ENCODE measurements at regions not wholly inside any gene's neighbourhood (a gene's known extent, or its start where the extent isn't known, plus 50 kb on each side); places are given as distances from the start of the nearest gene placed in this dataset.
"Not testable (repeated sequence)": the region's sequence is repeated elsewhere in the genome, so short reads cannot be mapped to it uniquely, and the experiment has no call there.

DNA sequence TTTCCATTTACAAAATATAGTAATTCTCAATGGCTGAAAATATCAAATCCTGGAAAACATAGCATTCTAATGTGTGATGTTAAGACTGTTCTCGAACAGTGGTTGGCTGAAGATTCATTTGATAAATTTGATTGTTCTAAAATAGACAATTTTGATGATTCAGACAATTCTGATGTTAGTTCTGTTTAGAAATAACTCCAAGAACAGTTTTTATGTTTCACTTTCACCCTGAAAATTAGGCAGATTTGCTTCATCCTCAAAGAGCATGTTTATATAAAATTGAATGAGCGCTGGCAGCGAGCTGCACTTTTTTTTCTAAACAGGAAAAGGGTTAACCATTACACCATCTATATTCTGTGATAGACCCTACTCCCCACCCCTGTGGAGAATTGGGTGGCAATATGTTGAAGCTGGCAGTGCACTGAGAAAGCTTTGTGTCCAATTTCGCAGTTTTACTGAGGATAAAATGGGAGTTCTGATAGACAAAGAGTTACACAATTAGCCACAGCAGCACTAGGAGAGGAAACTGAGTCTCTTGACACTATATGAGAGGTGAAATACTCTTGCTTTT lies 69.6 kb upstream of the TMED7 start:
- no peak overlapping the region for H2AFZ ChIP-seq (ENCODE audit: low read depth)
- no peak overlapping the region for H3K9ac ChIP-seq
- H3K36me3 ChIP-seq (replicated peaks in 1 of 2; ENCODE audit: control insufficient read depth in 1 of 2, insufficient read depth in 2 of 2, low read length in 1 of 2) = no peaks in the 10 kb centered on the region
- CTCF ChIA-PET = no interaction called here
- H3K27me3 ChIP-seq (ENCODE audit: insufficient read depth) = no peaks in the 10 kb centered on the region
- H3K9me3 ChIP-seq = no peaks in the 10 kb centered on the region
- POLR2A ChIA-PET = no interaction called here
- H3K27ac ChIP-seq (ENCODE audit: low read depth in 2 of 2, low read length in 1 of 2) = no peak overlapping the region
- DNase-seq = no peak
- H3K4me2 ChIP-seq = no peak overlapping the region
- WGBS (ENCODE audit: low lambda C conversion rate) = 63% methylated on average over 4 of the region's 4 CpGs
- no peaks in the 10 kb centered on the region for H3K79me2 ChIP-seq (ENCODE audit: insufficient read depth)
- H3K4me3 ChIP-seq (ENCODE audit: low read depth in 2 of 2, low read length in 1 of 2) = no peak overlapping the region
- no peaks in the 10 kb centered on the region for H4K20me1 ChIP-seq (ENCODE audit: insufficient read depth)
- no peaks in the 10 kb centered on the region for H3F3A ChIP-seq (replicated peaks; ENCODE audit: insufficient read depth)
- TF ChIP-seq NRF1 (IDR thresholded peaks at IDR 0.05; ENCODE audit: low read depth, low read length) = no peak
- TF ChIP-seq FOXJ3 (CRISPR knock-in tag; IDR thresholded peaks at IDR 0.05) = no peak
- TF ChIP-seq ELF1 (IDR thresholded peaks at IDR 0.05) = no peak
- TF ChIP-seq SMC3 (IDR thresholded peaks at IDR 0.05; ENCODE audit: low read depth, low read length) = no peak
- TF ChIP-seq, protein P1, sequence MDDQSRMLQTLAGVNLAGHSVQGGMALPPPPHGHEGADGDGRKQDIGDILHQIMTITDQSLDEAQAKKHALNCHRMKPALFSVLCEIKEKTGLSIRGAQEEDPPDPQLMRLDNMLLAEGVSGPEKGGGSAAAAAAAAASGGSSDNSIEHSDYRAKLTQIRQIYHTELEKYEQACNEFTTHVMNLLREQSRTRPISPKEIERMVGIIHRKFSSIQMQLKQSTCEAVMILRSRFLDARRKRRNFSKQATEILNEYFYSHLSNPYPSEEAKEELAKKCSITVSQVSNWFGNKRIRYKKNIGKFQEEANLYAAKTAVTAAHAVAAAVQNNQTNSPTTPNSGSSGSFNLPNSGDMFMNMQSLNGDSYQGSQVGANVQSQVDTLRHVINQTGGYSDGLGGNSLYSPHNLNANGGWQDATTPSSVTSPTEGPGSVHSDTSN (IDR thresholded peaks at IDR 0.05) = no peak
- no peak for TF ChIP-seq GABPA (IDR thresholded peaks at IDR 0.05; ENCODE audit: low read depth)
- TF ChIP-seq, protein P2, sequence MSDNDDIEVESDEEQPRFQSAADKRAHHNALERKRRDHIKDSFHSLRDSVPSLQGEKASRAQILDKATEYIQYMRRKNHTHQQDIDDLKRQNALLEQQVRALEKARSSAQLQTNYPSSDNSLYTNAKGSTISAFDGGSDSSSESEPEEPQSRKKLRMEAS (IDR thresholded peaks at IDR 0.05; ENCODE audit: low read depth) = no peak
- TF ChIP-seq, protein P3, sequence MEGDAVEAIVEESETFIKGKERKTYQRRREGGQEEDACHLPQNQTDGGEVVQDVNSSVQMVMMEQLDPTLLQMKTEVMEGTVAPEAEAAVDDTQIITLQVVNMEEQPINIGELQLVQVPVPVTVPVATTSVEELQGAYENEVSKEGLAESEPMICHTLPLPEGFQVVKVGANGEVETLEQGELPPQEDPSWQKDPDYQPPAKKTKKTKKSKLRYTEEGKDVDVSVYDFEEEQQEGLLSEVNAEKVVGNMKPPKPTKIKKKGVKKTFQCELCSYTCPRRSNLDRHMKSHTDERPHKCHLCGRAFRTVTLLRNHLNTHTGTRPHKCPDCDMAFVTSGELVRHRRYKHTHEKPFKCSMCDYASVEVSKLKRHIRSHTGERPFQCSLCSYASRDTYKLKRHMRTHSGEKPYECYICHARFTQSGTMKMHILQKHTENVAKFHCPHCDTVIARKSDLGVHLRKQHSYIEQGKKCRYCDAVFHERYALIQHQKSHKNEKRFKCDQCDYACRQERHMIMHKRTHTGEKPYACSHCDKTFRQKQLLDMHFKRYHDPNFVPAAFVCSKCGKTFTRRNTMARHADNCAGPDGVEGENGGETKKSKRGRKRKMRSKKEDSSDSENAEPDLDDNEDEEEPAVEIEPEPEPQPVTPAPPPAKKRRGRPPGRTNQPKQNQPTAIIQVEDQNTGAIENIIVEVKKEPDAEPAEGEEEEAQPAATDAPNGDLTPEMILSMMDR (IDR thresholded peaks at IDR 0.05) = no peak
- no peak for TF ChIP-seq TEAD4 (IDR thresholded peaks at IDR 0.05; ENCODE audit: borderline replicate concordance, insufficient read depth)
- TF ChIP-seq POLR2AphosphoS5 (IDR thresholded peaks at IDR 0.05; ENCODE audit: low read depth, low read length) = no peak
- TF ChIP-seq, protein P4, sequence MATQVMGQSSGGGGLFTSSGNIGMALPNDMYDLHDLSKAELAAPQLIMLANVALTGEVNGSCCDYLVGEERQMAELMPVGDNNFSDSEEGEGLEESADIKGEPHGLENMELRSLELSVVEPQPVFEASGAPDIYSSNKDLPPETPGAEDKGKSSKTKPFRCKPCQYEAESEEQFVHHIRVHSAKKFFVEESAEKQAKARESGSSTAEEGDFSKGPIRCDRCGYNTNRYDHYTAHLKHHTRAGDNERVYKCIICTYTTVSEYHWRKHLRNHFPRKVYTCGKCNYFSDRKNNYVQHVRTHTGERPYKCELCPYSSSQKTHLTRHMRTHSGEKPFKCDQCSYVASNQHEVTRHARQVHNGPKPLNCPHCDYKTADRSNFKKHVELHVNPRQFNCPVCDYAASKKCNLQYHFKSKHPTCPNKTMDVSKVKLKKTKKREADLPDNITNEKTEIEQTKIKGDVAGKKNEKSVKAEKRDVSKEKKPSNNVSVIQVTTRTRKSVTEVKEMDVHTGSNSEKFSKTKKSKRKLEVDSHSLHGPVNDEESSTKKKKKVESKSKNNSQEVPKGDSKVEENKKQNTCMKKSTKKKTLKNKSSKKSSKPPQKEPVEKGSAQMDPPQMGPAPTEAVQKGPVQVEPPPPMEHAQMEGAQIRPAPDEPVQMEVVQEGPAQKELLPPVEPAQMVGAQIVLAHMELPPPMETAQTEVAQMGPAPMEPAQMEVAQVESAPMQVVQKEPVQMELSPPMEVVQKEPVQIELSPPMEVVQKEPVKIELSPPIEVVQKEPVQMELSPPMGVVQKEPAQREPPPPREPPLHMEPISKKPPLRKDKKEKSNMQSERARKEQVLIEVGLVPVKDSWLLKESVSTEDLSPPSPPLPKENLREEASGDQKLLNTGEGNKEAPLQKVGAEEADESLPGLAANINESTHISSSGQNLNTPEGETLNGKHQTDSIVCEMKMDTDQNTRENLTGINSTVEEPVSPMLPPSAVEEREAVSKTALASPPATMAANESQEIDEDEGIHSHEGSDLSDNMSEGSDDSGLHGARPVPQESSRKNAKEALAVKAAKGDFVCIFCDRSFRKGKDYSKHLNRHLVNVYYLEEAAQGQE (IDR thresholded peaks at IDR 0.05; ENCODE audit: low read depth, low read length) = no peak
- TF ChIP-seq, protein P5, sequence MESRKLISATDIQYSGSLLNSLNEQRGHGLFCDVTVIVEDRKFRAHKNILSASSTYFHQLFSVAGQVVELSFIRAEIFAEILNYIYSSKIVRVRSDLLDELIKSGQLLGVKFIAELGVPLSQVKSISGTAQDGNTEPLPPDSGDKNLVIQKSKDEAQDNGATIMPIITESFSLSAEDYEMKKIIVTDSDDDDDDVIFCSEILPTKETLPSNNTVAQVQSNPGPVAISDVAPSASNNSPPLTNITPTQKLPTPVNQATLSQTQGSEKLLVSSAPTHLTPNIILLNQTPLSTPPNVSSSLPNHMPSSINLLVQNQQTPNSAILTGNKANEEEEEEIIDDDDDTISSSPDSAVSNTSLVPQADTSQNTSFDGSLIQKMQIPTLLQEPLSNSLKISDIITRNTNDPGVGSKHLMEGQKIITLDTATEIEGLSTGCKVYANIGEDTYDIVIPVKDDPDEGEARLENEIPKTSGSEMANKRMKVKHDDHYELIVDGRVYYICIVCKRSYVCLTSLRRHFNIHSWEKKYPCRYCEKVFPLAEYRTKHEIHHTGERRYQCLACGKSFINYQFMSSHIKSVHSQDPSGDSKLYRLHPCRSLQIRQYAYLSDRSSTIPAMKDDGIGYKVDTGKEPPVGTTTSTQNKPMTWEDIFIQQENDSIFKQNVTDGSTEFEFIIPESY (IDR thresholded peaks at IDR 0.05; ENCODE audit: borderline replicate concordance, low read depth) = no peak
- TF ChIP-seq RCOR1 (IDR thresholded peaks at IDR 0.05; ENCODE audit: low read length) = no peak
- TF ChIP-seq, protein P6, sequence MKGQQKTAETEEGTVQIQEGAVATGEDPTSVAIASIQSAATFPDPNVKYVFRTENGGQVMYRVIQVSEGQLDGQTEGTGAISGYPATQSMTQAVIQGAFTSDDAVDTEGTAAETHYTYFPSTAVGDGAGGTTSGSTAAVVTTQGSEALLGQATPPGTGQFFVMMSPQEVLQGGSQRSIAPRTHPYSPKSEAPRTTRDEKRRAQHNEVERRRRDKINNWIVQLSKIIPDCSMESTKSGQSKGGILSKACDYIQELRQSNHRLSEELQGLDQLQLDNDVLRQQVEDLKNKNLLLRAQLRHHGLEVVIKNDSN (IDR thresholded peaks at IDR 0.05; ENCODE audit: borderline replicate concordance, low read depth) = no peak
- no peak for TF ChIP-seq RFX5 (IDR thresholded peaks at IDR 0.05; ENCODE audit: low read length)
- no peak for TF ChIP-seq NFIC (IDR thresholded peaks at IDR 0.05; ENCODE audit: borderline replicate concordance)
- H3K9me2 ChIP-seq = no peaks in the 10 kb centered on the region
- H3K4me1 ChIP-seq (ENCODE audit: control insufficient read depth in 1 of 2, insufficient read depth in 2 of 2, low read depth in 1 of 2, low read length in 1 of 2) = no peaks in the 10 kb centered on the region

DNA sequence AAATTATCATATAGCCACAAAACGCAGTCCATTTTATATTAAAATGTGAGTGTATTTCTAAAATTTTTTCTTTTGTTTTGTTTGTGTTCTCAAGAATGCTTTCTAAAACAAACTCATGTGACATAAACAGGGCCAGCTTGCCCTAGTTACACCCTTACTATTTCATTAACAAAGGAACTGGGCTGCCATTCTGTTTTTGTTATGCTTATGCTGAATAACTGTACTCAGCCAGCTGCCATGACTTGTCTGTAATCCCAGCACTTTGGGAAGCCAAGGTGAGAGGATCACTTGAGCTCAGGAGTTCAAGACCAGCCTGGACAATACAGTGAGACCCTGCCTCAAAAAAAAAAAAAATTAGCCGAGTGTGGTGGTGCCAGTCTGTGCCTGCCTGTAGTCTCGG lies 66.0 kb upstream of the TMED7 start:
- H3K9ac ChIP-seq; H3K79me2 ChIP-seq (ENCODE audit: insufficient read depth); H2AFZ ChIP-seq (ENCODE audit: low read depth); H3K4me3 ChIP-seq (ENCODE audit: low read depth in 2 of 2, low read length in 1 of 2); H3K9me2 ChIP-seq; H3K27ac ChIP-seq (ENCODE audit: low read depth in 2 of 2, low read length in 1 of 2); CTCF ChIA-PET; H3K27me3 ChIP-seq (ENCODE audit: insufficient read depth); H3K4me1 ChIP-seq (ENCODE audit: control insufficient read depth in 1 of 2, insufficient read depth in 2 of 2, low read depth in 1 of 2, low read length in 1 of 2); POLR2A ChIA-PET; H3K36me3 ChIP-seq (replicated peaks in 1 of 2; ENCODE audit: control insufficient read depth in 1 of 2, insufficient read depth in 2 of 2, low read length in 1 of 2); H3K4me2 ChIP-seq; H3K9me3 ChIP-seq; H4K20me1 ChIP-seq (ENCODE audit: insufficient read depth); DNase-seq; H3F3A ChIP-seq (replicated peaks; ENCODE audit: insufficient read depth): not testable (repeated sequence)
- 52% methylated on average over 3 of the region's 3 CpGs for WGBS (ENCODE audit: low lambda C conversion rate)
